ENCODE measurements at regions not wholly inside any gene's neighbourhood (a gene's known extent, or its start where the extent isn't known, plus 50 kb on each side); places are given as distances from the start of the nearest gene placed in this dataset.

- H3K9me3 ChIP-seq, result peaks cover 5% of the 10 kb centered on the region
- no peak overlapping the region for H3K4me3 ChIP-seq
- no peaks in the 10 kb centered on the region for H3K36me3 ChIP-seq (ENCODE audit: low read depth)
- no peaks in the 10 kb centered on the region for H3K4me1 ChIP-seq (ENCODE audit: low read depth)
- DNase-seq, result no peak
- intact Hi-C loops (cut with DNase I, micrococcal nuclease), result no loop called here
- no peak for TF ChIP-seq CTCF (IDR thresholded peaks at IDR 0.05)
- ATAC-seq, result no peak
These were observed 541.8 kb upstream of the CDH2 start for GRCh38 chr18:28718696-28719095.

GRCh38 chr18:28716338-28716737, 539.4 kb upstream of the CDH2 start:
- Histone ChIP-seq H3K4me3 (no peak overlapping the region), H3K36me3 (ENCODE audit: low read depth) (no peaks in the 10 kb centered on the region), H3K9me3 (peaks cover 5% of the 10 kb centered on the region), H3K4me1 (ENCODE audit: low read depth) (no peaks in the 10 kb centered on the region)
- ATAC-seq (no peak), DNase-seq (no peak)
- TF ChIP-seq CTCF (IDR thresholded peaks at IDR 0.05), result no peak
- intact Hi-C loops (cut with DNase I, micrococcal nuclease), result no loop called here

DNA sequence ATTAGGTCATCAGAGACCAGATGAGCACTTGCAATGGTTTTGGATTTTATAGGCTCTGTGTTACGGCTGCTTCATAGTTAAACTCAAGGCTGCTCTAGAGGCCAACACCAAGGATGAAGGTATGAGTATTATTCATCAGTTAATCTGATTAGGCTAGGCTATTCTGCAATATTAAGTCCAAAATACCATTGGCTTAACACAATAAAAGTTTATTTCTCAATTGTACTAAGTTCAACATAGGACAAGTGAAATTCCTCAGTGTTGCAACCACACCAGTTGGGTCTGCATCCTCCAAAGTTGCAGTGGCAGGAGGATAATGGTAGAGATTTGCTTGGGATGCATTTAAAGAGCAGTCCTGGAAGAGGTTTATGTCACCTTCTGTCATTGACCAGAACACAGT, 538.3 kb upstream of the CDH2 start:
- DNase-seq (no peak), ATAC-seq (no peak)
- Histone ChIP-seq H3K4me3 (no peak overlapping the region), H3K36me3 (ENCODE audit: low read depth) (no peaks in the 10 kb centered on the region), H3K9me3 (peaks cover 9% of the 10 kb centered on the region), H3K4me1 (ENCODE audit: low read depth) (no peaks in the 10 kb centered on the region)
- TF ChIP-seq CTCF (IDR thresholded peaks at IDR 0.05), result no peak
- intact Hi-C loops (cut with DNase I, micrococcal nuclease), result no loop called here

DNA sequence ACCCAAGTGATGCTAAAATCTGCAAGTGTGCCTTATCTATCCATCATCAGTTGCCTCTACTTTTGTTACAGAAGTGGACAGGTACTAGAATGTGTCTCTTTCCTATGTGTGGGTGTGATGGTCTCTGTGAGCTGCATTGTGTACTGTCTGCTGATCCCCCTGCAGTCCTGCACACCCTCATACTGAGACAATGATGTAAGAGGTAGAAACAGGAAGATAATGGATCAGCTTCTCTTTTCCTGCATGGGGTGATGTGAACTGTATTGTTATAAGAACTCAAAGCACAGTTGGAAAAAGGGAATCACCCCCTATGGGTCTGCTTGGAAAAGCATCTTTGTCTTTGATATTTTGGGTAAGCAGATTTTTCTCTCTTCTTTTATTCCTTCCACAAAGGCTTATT, 537.6 kb upstream of the CDH2 start:
- intact Hi-C loops (cut with DNase I, micrococcal nuclease), result no loop called here

GRCh38 chr18:28712796-28713425, 536.0 kb upstream of the CDH2 start:
- H3K36me3 ChIP-seq (ENCODE audit: low read depth), result no peaks in the 10 kb centered on the region
- ATAC-seq (no peak), DNase-seq (no peak)
- intact Hi-C loops (cut with DNase I, micrococcal nuclease), result no loop called here
- H3K4me3 ChIP-seq, result no peak overlapping the region
- H3K9me3 ChIP-seq, result peaks cover 12% of the 10 kb centered on the region
- H3K4me1 ChIP-seq (ENCODE audit: low read depth), result no peaks in the 10 kb centered on the region
- no peak for TF ChIP-seq CTCF (IDR thresholded peaks at IDR 0.05)

More for the DNA sequence above, 537.6 kb upstream of the CDH2 start:
- no peaks in the 10 kb centered on the region for H3K4me1 ChIP-seq (ENCODE audit: low read depth)
- peaks cover 9% of the 10 kb centered on the region for H3K9me3 ChIP-seq
- ATAC-seq (no peak), DNase-seq (no peak)
- TF ChIP-seq CTCF (IDR thresholded peaks at IDR 0.05), result no peak
- no peaks in the 10 kb centered on the region for H3K36me3 ChIP-seq (ENCODE audit: low read depth)
- no peak overlapping the region for H3K4me3 ChIP-seq

DNA sequence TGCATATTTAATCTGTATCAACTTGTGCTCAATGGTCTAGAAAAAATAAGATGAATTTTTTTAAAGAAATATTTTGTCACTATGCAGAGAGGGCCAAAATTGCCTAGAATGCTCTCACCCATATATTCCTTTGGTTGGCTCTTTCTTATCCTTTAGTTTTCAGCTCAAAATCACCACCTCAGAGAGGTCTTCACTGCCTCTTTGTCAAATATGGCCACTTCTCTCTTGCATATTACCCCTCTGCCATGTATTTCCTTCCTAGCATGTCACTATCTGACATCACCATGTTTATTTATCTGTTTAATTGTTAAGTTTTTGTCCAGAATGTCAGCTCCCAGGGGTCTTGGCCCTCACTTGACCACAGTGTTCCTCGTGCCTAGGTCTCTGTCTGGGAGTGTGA, 535.2 kb upstream of the CDH2 start:
- no peak for ATAC-seq

More for the DNA sequence above, 535.2 kb upstream of the CDH2 start:
- Histone ChIP-seq H3K4me1 (ENCODE audit: low read depth) (no peaks in the 10 kb centered on the region), H3K9me3 (peaks cover 9% of the 10 kb centered on the region), H3K36me3 (ENCODE audit: low read depth) (no peaks in the 10 kb centered on the region), H3K4me3 (no peak overlapping the region)
- intact Hi-C loops (cut with DNase I, micrococcal nuclease), result no loop called here
- DNase-seq, result no peak
- TF ChIP-seq CTCF (IDR thresholded peaks at IDR 0.05), result no peak

Measured in mucosa of descending colon (tissue), 3 donors.